GM18511 (cell line): ENCODE measurements at regions not wholly inside any gene's neighbourhood (a gene's known extent, or its start where the extent isn't known, plus 50 kb on each side); places are given as distances from the start of the nearest gene placed in this dataset.
"Not testable (repeated sequence)": the region's sequence is repeated elsewhere in the genome, so short reads cannot be mapped to it uniquely, and the experiment has no call there.

Source experiments
- ATAC-seq: cut with Tn5 transposase; IDR thresholded peaks from one replicate; pipeline ENCODE4 v1.9.1; 2021; ENCODE audit warnings: mild to moderate bottlenecking, moderate library complexity; ENCODE audit not compliant: unreplicated experiment

- ATAC-seq, result no peak
These were observed 505.1 kb upstream of the TMEM132C start for GRCh38 chr12:127761880-127762279.

DNA sequence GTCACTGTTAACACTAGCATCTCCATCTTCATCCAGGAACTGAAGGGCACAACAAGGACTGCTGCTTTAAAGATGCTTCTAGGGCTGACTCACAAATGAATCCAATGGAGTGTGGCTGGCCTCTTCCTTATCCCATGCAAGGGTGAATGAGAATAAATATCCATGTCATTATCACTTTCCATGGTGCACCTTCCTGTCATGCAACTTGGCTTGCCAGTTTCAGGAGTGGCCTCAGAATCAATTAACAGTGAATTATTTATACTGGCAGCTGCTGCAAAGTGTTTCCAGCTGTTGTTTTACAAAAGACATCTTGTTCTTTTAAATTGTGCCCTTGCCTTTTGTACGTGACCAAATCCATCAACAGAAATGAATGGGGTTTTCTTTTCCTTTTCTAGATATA lies 499.3 kb upstream of the TMEM132C start:
- no peak for ATAC-seq

DNA sequence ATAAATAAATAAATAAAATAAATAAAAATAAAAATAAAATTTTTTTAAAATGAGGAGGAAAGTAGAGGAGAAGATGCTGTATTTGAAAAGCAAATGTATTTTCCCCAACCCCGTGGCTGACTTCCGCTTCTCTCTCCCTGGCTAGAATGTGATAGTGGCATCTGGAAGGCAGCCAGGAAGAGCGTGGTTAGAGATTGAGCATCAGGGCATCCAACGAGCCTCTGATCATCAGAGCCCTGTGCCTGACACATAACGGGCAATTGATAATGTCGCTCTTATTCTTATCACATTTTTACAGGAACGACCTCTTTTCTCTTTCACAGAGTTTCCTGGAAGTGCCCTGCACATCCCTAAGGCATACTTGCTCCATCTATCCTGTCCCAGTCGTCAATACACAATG lies 496.9 kb upstream of the TMEM132C start:
- ATAC-seq, result no peak

- no peak for ATAC-seq
These were observed 495.4 kb upstream of the TMEM132C start for GRCh38 chr12:127771546-127771945.

DNA sequence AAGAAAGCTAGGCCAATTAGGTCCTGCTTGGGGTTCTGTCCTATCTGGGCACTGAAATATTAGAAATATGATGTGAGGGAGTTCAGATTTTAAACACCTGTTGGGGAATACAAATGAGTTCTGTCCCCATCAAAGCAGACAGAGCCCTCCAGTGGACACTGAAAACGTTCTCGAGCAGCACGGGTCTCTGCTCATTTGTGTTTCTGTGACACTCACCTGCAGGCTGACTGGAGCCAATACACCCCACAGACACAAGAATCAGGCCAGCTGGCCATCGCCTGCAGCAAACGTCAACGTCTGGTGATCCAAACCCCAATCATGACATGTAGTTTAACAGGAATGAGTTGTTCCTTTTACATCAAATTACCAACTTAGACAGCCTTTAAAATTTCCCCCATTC lies 493.4 kb upstream of the TMEM132C start:
- ATAC-seq, result no peak

DNA sequence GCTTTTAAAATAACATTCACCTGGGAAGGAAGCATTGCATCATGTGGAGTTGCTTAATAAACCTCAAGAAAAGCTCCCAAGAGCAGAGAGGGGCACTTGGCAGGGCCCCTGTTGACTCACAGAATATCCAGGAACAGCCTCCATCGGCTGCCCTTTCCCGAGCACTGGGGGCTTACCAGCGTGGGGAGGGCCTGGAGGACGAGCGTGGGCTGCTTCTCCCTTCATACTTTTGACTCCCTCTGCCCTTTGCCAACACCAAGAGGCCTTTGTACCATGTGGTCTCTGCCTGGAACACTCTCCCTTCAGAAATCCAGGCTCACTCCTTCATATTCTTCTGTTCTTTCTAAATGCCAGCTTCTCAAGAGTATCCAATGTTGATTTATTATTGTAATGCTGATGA lies 492.1 kb upstream of the TMEM132C start:
- ATAC-seq, result no peak

DNA sequence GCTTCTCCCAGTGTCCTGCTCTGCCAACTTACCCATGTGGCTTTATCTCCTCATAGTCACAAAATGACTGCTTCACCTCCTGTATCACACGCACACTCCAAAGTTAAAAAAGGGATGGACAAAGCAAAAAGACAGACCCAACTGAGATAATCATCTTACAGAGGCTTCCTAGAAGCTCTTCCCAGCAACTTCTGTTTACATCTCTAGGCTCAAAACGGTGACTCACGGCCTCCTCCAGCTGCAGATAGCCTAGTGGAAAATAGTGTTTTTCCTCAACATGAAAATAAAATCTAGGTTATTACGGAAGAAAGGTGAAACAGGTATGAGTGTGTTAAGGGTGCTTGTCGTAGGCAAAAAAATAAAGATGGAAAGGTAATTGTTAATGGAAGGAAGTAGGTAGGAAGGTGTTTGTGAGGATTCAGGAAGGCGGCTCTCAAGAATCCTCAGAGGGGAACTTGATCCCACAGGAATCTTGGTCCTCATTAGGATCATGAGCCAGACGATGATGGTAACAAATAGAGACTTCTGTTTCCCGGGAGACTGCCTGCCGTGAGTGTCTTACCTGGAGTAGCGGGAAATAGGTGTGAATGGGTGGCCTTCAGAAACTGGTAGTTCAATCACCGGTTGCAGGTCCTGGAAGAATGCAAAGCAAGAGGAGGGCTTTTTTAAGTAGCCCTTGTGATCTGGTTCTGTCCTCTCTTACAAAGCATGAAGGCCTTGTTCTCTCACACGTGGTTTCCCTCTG lies 487.5 kb upstream of the TMEM132C start:
- no peak for ATAC-seq

DNA sequence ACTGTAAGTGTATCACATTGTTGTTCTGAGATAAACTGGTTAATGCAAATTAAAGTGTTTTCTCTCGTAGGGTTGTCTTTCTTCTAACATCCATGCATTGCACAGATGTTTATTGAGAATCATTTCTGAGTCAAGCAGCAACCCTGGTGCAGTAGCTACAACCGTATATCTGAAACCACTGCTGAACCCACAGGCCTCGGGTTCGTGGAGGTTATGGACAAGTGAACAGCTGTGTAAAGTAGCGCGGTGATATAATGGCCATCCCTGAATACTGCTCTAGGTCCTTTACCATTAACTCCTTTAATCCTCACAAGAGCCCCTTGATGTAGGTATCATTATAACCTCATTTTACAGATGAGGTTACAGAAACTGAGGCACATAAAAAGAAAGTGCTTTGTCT lies 486.1 kb upstream of the TMEM132C start:
- ATAC-seq, result no peak

DNA sequence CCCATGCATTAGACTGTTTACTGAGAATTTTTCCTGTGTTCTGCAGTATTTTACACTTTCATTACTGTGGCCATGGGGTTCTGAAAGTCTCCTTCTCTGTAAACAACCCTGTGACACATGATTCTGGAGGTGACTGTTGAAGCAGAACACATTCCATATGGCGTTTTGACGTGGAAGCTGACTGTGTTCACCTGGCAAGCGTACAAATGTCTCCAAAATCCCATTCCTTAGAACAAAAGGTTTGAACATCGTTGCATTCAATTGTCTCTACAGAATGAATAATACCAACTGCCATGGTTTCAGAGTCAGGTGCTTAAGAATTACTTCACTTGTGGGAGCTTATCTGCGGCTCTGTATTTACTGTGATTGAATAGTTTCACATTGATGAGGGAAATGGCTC lies 485.6 kb upstream of the TMEM132C start:
- ATAC-seq, result no peak

DNA sequence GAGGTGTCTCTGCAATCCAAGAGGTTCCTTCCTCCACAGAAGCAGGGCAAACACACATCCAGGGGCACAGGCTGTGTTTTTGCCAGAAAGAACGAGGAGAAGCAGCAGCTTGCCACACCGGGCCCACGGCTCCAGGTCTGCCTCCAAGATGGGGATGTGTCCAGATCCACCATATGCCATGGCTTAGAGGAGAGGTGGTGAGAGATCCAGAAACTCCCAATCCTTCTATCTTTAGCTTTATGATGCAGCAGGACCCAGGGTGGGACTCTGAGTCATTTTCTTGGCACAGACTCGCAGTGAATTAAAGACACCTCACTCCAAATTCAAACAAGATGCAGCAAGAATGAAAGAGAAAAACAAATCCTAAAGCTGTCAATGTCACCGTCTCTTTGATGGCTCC lies 481.4 kb upstream of the TMEM132C start:
- no peak for ATAC-seq

DNA sequence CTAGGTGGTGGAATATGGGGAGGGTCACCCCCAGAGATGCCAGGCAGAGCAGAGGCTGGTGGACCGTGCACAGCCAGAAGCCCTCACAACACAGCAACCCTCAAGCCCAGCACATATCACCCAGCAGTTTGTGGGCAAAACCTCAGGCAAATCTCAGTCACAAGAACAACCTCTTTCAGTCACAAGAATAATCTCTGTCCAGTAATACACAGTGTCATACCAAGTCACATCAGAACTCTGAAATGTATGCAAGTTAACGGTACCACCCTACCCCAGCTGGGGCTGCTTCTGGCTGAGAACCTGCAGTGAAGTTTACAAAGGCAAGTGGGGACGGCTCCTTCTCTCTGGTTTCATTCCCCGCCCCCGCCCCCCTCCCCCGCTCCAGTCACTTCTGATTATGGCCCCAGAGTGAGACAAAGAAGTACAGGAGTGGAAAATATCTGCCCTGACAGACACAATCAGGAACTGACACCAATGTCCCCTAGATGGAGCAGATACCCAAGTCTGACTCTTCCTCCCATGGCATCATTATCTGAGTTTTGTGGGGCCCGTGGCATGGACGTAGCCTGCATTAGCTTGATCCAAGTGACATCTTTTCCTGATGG lies 480.9 kb upstream of the TMEM132C start:
- no peak for ATAC-seq

GRCh38 chr12:127787544-127787943 lies 479.4 kb upstream of the TMEM132C start:
- no peak for ATAC-seq

DNA sequence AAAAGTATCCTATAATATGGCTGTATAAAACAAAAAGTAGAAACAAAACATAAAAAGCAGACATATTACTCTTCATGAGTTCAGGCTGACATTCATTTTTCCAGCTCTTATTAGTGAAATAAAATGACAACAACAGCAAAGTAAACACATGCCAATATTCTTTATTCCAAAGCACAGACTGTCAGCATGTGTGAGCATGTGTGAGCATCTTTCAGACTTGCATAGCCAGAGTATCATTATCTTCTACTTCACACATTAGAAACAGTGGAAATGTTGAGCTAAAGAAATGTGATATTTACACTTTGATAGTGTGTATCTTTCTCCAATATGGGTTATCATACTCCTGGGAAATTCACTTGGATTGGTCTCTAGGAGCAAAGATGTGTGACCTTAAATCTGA lies 476.6 kb upstream of the TMEM132C start:
- ATAC-seq, result no peak

DNA sequence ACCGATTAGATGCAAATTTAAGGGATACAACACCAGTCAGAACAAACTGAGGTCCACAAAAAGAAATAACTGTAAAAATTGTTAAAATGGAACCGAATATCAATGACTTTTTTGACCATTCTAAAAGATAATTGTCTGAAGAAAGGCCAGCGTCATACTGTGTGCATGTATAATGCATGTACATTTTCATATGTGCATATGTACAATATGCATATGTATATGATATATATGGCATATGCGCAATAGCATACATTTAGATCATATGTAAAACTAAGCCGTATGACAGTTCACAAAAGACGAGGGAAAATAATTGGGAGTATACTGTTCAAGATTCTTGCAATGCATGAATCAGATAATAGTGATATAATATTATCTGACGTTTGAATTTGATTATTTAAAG lies 475.8 kb upstream of the TMEM132C start:
- ATAC-seq, result no peak

DNA sequence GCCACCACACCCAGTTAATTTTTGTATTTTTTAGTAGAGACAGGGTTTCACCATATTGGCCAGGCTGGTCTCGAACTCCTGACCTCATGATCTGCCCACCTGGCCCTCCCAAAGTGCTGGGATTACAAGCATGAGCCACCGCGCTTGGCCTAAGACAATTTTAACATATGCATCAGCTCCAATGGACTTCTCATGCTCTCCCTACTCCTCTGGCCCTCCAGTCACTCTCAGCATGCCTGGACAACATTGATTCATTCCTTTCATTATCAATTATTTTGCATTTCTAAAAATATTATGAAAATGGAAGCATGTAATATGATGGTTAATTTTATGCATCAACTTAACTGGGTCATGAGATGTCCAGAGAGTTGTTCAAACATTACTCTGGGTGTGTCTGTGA lies 469.1 kb upstream of the TMEM132C start:
- ATAC-seq, result no peak

DNA sequence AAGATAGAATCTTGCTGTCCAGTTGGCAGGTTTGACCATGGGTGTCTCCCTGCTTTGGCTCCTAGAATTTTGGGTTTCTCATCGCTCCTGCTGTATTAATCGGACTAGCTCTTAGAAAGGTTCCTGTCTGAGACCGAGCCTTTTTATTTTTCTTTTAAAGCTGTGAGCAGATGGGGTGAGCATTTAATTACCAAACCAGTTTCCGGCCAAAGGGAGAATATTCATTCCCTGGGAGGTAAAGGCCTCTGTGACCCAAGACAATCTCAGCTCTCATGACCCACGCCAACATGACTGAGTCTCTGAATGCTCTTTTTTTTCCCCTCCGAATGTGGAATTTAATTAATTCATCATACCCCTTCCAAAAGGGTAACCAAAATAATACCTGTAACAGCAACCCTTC lies 464.7 kb upstream of the TMEM132C start:
- ATAC-seq, result no peak

GRCh38 chr12:127803545-127803944 lies 463.4 kb upstream of the TMEM132C start:
- no peak for ATAC-seq

GRCh38 chr12:127809275-127809674 lies 457.7 kb upstream of the TMEM132C start:
- ATAC-seq, result no peak

DNA sequence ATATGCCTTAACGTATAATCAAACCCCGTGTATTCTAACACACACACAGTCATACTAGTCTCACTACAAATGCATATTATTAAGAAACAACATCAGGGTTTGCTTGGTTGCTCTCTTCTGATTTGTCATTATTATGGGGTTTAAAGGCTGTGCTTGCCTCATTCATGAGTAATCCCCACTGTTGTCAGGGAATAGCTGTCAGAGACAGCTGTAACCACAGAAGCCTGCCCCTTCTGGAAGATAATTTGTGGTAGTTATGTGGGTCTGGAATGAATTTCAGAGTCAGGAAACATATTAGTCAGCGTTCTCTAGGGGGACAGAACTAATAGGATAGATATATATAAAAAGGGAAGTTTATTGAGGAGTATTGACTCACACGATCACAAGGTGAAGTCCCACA lies 456.9 kb upstream of the TMEM132C start:
- ATAC-seq, result no peak

DNA sequence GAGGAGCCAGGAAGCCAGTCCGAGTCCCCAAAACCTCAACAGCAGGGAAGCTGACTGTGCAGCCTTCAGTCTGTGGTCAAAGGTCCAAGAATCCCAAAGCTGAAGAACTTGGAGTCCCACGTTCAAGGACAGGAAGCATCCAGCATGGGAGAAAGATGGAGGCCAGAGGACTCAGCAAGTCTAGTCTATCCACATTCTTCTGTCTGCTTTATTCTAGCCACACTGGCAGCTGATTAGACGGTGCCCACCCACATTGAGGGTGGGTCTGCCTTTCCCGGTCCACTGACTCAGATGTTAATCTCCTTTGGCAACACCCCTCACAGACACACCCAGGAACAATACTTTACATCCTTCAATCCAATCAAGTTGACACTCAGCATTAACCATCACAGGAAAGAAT lies 456.5 kb upstream of the TMEM132C start:
- not testable (repeated sequence) for ATAC-seq

- ATAC-seq, result no peak
These were observed 455.0 kb upstream of the TMEM132C start for GRCh38 chr12:127811988-127812387.

DNA sequence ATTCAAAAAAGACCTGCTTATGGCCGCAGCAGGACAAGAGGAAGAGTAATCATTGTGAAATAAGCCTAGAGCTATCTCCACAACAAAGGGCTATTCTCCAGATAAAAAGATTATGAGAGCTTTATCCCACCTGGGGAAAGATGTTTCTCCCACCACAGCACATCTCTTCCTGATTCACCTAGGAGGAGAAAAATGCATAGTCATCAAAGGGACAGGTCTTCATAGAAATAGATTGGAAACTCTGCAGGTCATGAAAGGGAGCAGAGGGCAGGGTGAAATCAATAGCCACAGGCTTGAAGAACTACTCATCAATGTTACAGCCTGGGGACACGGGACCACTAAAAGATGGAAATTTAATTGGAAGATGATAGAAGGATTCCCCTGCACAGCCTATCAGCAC lies 453.8 kb upstream of the TMEM132C start:
- ATAC-seq, result no peak

GRCh38 chr12:127819056-127819455 lies 447.9 kb upstream of the TMEM132C start:
- no peak for ATAC-seq
